GM12878 (cell line): ENCODE measurements at regions not wholly inside any gene's neighbourhood (a gene's known extent, or its start where the extent isn't known, plus 50 kb on each side); places are given as distances from the start of the nearest gene placed in this dataset.

ENCODE experiments used
- ATAC-seq: fragments of 200-7000 bp; cut with Tn5 transposase; 3 replicates; pipeline ENCODE4 v1.9.1; 2020; ENCODE audit warnings: mild to moderate bottlenecking, moderate library complexity
- BruUV-seq: library from RNA; stranded (reverse); fragments of 400-500 nt; replicated peaks from 2 replicates; lab custom pipeline; 2021; lab: Mats Ljungman, UMichigan
- CTCF ChIA-PET: fragments of 300-600 bp; sonication (Branson Sonifier 250); formaldehyde crosslinking; extraction: SDS; loops from one replicate; lab custom pipeline; 2021; ENCODE audit warnings: inconsistent platforms; lab: Yijun Ruan, JAX
- POLR2A ChIA-PET: fragments of 350-600 bp; formaldehyde crosslinking; extraction: SDS; loops from one replicate; lab custom pipeline; 2021; ENCODE audit warnings: inconsistent platforms; lab: Charles Lee
- RAD21 ChIA-PET: fragments of 300-600 bp; sonication (Branson Sonifier 250); formaldehyde crosslinking; loops from one replicate; lab custom pipeline; 2023; ENCODE audit warnings: antibody characterized with exemption; ENCODE audit not compliant: unreplicated experiment; lab: Charles Lee
- SMC1A ChIA-PET: fragments of 300-600 bp; sonication (Branson Sonifier 250); formaldehyde crosslinking; loops from one replicate; lab custom pipeline; 2023; ENCODE audit not compliant: unreplicated experiment, uncharacterized antibody; lab: Charles Lee
- DNase-seq: peaks from one replicate; pipeline ENCODE4 v3.0.0-alpha.2; 2011; ENCODE audit warnings: low read depth, low spot score
- FAIRE-seq: peaks from 3 replicates; lab custom pipeline; 2011; peaks lifted over from hg19 to GRCh38; lab: Jason Lieb, UNC
- H2AFZ ChIP-seq: 2 replicates; pipeline ENCODE4 v1.6.0; 2011; ENCODE audit warnings: low read depth, low read length, control low read depth; ENCODE audit not compliant: control insufficient read depth
- H3K27ac ChIP-seq: 2 replicates; pipeline ENCODE4 v1.5.1; 2011; ENCODE audit warnings: control low read depth; ENCODE audit not compliant: control insufficient read depth, insufficient read depth
- H3K27me3 ChIP-seq, 2 experiments: replicated peaks in 1 of 2; 2 replicates each; pipeline versions ENCODE4 v1.6.0 to v1.6.1; 2011; ENCODE audit warnings: low read length in 1 of 2; ENCODE audit not compliant: control insufficient read depth in 2 of 2, insufficient read depth in 2 of 2
- H3K36me3 ChIP-seq, 2 experiments: 2 replicates each; pipeline ENCODE4 v1.5.1; 2011; ENCODE audit warnings: low read length in 1 of 2; ENCODE audit not compliant: control insufficient read depth in 2 of 2, insufficient read depth in 2 of 2
- H3K4me1 ChIP-seq: 2 replicates; pipeline ENCODE4 v1.6.1; 2011; ENCODE audit warnings: mild to moderate bottlenecking, low read length, moderate library complexity, mixed read lengths; ENCODE audit not compliant: control insufficient read depth, insufficient read depth
- H3K4me2 ChIP-seq: 2 replicates; pipeline ENCODE4 v1.6.0; 2011; ENCODE audit warnings: control low read depth; ENCODE audit not compliant: control insufficient read depth, insufficient read depth
- H3K4me3 ChIP-seq: fragments of 200-600 bp; sonication (generic); 2 replicates; pipeline ENCODE4 v1.5.1; 2016
- H3K79me2 ChIP-seq: 2 replicates; pipeline ENCODE4 v1.6.0; 2011; ENCODE audit warnings: low read length; ENCODE audit not compliant: control insufficient read depth, insufficient read depth
- H3K9ac ChIP-seq: 2 replicates; pipeline ENCODE4 v1.8.0; 2011; ENCODE audit warnings: low read length, control low read depth, mixed read lengths; ENCODE audit not compliant: control insufficient read depth, insufficient read depth
- H3K9me3 ChIP-seq: replicated peaks from 3 replicates; pipeline ENCODE4 v1.5.1; 2011; ENCODE audit warnings: mild to moderate bottlenecking, low read length; ENCODE audit not compliant: control insufficient read depth, insufficient read depth
- H4K20me1 ChIP-seq: 2 replicates; pipeline ENCODE4 v1.6.0; 2011; ENCODE audit not compliant: control insufficient read depth, insufficient read depth
- ESRRA ChIP-seq: IDR thresholded peaks from 2 replicates; pipeline ENCODE4 v1.6.1; 2012; ENCODE audit warnings: mild to moderate bottlenecking, low read length, improper control_type of control experiment
- FOXK2 ChIP-seq: fragments of 450-650 bp; IDR thresholded peaks from 2 replicates; pipeline ENCODE4 v1.6.1; 2017; ENCODE audit warnings: mild to moderate bottlenecking, moderate library complexity
- IKZF1 ChIP-seq: fragments of 450-650 bp; conservative IDR thresholded peaks from 2 replicates; pipeline ENCODE4 v1.6.1; 2017; ENCODE audit warnings: antibody characterized with exemption, mild to moderate bottlenecking
- IRF4 ChIP-seq: IDR thresholded peaks from 2 replicates; pipeline ENCODE4 v1.6.1; 2011; ENCODE audit warnings: low read depth, low read length
- POLR2AphosphoS5 ChIP-seq: IDR thresholded peaks from 2 replicates; pipeline ENCODE4 v1.6.1; 2011; ENCODE audit warnings: mild to moderate bottlenecking, low read length, inconsistent platforms
- RCOR1 ChIP-seq: conservative IDR thresholded peaks from 2 replicates; pipeline ENCODE4 v1.6.1; 2012; ENCODE audit warnings: low read depth, low read length, improper control_type of control experiment
- SMARCA5 ChIP-seq: fragments of 450-650 bp; IDR thresholded peaks from 2 replicates; pipeline ENCODE4 v1.6.1; 2017; ENCODE audit warnings: mild to moderate bottlenecking
- TAF1 ChIP-seq: IDR thresholded peaks from 2 replicates; pipeline ENCODE4 v1.6.1; 2011; ENCODE audit warnings: mild to moderate bottlenecking, low read depth, low read length, borderline replicate concordance
- WGBS: methylation state at CpG from one replicate; pipeline ENCODE4 v1.1.6; 2016; ENCODE audit warnings: low lambda C conversion rate; ENCODE audit not compliant: insufficient replicate concordance, insufficient coverage; ENCODE audit errors: missing lambda C conversion rate; 5-methylcytosine and 5-hydroxymethylcytosine counted together
- in situ Hi-C: fragments of 300-500 bp; cut with MboI; formaldehyde crosslinking; loops from 9 replicates; pipeline ENCODE4 v1.14.3; 2018; ENCODE audit warnings: mixed read lengths
- intact Hi-C: fragments of 100-400 bp; cut with micrococcal nuclease; formaldehyde crosslinking; loops from one replicate; pipeline ENCODE4 v1.14.2; 2022; ENCODE audit not compliant: unreplicated experiment
- TF ChIP-seq, protein P1 (sequence below): fragments of 450-650 bp; IDR thresholded peaks from 2 replicates; pipeline ENCODE4 v1.6.1; 2016; ENCODE audit warnings: mild to moderate bottlenecking, moderate library complexity, borderline replicate concordance
- TF ChIP-seq, protein P2 (sequence below): IDR thresholded peaks from 2 replicates; pipeline ENCODE4 v1.6.1; 2011; ENCODE audit warnings: borderline replicate concordance, low read depth, mild to moderate bottlenecking, moderate library complexity, low read length; ENCODE audit not compliant: insufficient read depth, poor library complexity, severe bottlenecking

DNA sequence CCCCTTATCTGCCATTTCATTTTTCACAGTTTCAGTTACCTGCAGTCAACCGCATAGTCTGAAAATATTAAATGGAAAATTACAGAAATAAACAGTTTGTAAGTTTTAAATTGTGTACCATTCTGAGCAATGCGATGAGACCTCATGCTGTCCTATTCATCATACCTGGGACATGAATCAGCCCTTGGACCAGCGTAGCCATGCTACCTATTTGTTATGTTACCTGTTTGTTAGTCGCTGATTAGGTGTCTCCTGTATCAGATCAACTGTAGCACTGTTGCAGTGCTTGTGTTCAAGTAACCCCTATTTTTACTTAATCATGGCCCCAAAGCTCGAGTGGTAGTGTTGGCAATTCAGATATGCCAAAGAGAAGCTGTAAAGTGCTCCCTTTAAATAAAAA is 492.2 kb upstream of the AADAT start:
- H3K9me3 ChIP-seq, result no peaks in the 10 kb centered on the region
- no peak overlapping the region for H3K9ac ChIP-seq
- ChIA-PET POLR2A (no interaction called here), CTCF (interaction anchor here (1.5 kb wide), 1 partner anchor 271 kb away, joined by 3 read pairs; no protein-coding TSS in a partner anchor), SMC1A (no interaction called here), RAD21 (no interaction called here)
- H3K79me2 ChIP-seq, result no peaks in the 10 kb centered on the region
- no peaks in the 10 kb centered on the region for H4K20me1 ChIP-seq
- H3K27me3 ChIP-seq, result no peaks in the 10 kb centered on the region
- 48% methylated on average over 5 of the region's 5 CpGs for WGBS
- H3K4me3 ChIP-seq, result no peak overlapping the region
- H3K36me3 ChIP-seq, result no peaks in the 10 kb centered on the region
- no peak for FAIRE-seq
- H3K27ac ChIP-seq, result no peak overlapping the region
- intact Hi-C loops (loop anchor here (10.0 kb wide), 2 partner anchors 383 to 603 kb away; no protein-coding TSS in a partner anchor), in situ Hi-C loops (no loop called here)
- TF ChIP-seq, protein P1, sequence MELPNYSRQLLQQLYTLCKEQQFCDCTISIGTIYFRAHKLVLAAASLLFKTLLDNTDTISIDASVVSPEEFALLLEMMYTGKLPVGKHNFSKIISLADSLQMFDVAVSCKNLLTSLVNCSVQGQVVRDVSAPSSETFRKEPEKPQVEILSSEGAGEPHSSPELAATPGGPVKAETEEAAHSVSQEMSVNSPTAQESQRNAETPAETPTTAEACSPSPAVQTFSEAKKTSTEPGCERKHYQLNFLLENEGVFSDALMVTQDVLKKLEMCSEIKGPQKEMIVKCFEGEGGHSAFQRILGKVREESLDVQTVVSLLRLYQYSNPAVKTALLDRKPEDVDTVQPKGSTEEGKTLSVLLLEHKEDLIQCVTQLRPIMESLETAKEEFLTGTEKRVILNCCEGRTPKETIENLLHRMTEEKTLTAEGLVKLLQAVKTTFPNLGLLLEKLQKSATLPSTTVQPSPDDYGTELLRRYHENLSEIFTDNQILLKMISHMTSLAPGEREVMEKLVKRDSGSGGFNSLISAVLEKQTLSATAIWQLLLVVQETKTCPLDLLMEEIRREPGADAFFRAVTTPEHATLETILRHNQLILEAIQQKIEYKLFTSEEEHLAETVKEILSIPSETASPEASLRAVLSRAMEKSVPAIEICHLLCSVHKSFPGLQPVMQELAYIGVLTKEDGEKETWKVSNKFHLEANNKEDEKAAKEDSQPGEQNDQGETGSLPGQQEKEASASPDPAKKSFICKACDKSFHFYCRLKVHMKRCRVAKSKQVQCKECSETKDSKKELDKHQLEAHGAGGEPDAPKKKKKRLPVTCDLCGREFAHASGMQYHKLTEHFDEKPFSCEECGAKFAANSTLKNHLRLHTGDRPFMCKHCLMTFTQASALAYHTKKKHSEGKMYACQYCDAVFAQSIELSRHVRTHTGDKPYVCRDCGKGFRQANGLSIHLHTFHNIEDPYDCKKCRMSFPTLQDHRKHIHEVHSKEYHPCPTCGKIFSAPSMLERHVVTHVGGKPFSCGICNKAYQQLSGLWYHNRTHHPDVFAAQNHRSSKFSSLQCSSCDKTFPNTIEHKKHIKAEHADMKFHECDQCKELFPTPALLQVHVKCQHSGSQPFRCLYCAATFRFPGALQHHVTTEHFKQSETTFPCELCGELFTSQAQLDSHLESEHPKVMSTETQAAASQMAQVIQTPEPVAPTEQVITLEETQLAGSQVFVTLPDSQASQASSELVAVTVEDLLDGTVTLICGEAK, result no peak
- TF ChIP-seq POLR2AphosphoS5, result no peak
- TF ChIP-seq TAF1, result no peak
- no peak for TF ChIP-seq ESRRA
- no peak for TF ChIP-seq IKZF1
- no peak for TF ChIP-seq IRF4
- TF ChIP-seq FOXK2, result no peak
- TF ChIP-seq RCOR1, result no peak
- no peak for TF ChIP-seq SMARCA5
- TF ChIP-seq, protein P2, sequence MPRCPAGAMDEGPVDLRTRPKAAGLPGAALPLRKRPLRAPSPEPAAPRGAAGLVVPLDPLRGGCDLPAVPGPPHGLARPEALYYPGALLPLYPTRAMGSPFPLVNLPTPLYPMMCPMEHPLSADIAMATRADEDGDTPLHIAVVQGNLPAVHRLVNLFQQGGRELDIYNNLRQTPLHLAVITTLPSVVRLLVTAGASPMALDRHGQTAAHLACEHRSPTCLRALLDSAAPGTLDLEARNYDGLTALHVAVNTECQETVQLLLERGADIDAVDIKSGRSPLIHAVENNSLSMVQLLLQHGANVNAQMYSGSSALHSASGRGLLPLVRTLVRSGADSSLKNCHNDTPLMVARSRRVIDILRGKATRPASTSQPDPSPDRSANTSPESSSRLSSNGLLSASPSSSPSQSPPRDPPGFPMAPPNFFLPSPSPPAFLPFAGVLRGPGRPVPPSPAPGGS, result no peak
- ATAC-seq, result no peak
- no peak overlapping the region for H2AFZ ChIP-seq
- BruUV-seq, result no TSS peak
- H3K4me1 ChIP-seq, result no peaks in the 10 kb centered on the region
- H3K4me2 ChIP-seq, result no peak overlapping the region
- no peak for DNase-seq
